IMR-90 (cell line): ENCODE measurements at regions not wholly inside any gene's neighbourhood (a gene's known extent, or its start where the extent isn't known, plus 50 kb on each side); places are given as distances from the start of the nearest gene placed in this dataset.

Experiments
- ATAC-seq: fragments of 200-7000 bp; cut with Tn5 transposase; 2 replicates; pipeline ENCODE4 v1.9.1; 2020; ENCODE audit warnings: low read depth, mild to moderate bottlenecking, moderate library complexity
- BruUV-seq: library from RNA; stranded (reverse); fragments of 400-500 nt; replicated peaks from 2 replicates; lab custom pipeline; 2021; lab: Mats Ljungman, UMichigan
- CTCF ChIA-PET: fragments of 300-600 bp; formaldehyde crosslinking; extraction: SDS; loops from one replicate; lab custom pipeline; 2021; ENCODE audit warnings: antibody characterized with exemption; lab: Yijun Ruan, JAX
- POLR2A ChIA-PET: fragments of 300-600 bp; sonication (Branson Sonifier 250); formaldehyde crosslinking; loops from one replicate; lab custom pipeline; 2022; ENCODE audit warnings: antibody characterized with exemption; ENCODE audit not compliant: unreplicated experiment; lab: Charles Lee
- DNase-seq: peaks from one replicate; pipeline ENCODE4 v3.0.0; 2013
- H2AFZ ChIP-seq: replicated peaks from 2 replicates; pipeline ENCODE3; 2013; ENCODE audit warnings: low read length, mild to moderate bottlenecking; ENCODE audit not compliant: poor library complexity
- H2AK5ac ChIP-seq: 2 replicates; pipeline ENCODE4 v1.6.1; 2013; ENCODE audit warnings: low read depth, low read length, inconsistent platforms
- H2AK9ac ChIP-seq: replicated peaks from 2 replicates; pipeline ENCODE3; 2013; ENCODE audit warnings: mild to moderate bottlenecking, low read depth, low read length, moderate library complexity; ENCODE audit not compliant: poor library complexity
- H2BK120ac ChIP-seq: 2 replicates; pipeline ENCODE4 v1.6.1; 2013; ENCODE audit warnings: low read depth, low read length, inconsistent platforms
- H2BK15ac ChIP-seq: 3 replicates; pipeline ENCODE4 v1.6.1; 2013; ENCODE audit warnings: low read depth, low read length, inconsistent platforms
- H2BK20ac ChIP-seq: 2 replicates; pipeline ENCODE4 v1.6.1; 2013; ENCODE audit warnings: low read depth, mild to moderate bottlenecking, inconsistent platforms, low read length, moderate library complexity
- H2BK5ac ChIP-seq: 2 replicates; pipeline ENCODE4 v1.6.1; 2013; ENCODE audit warnings: mild to moderate bottlenecking, low read depth, low read length, inconsistent platforms; ENCODE audit not compliant: poor library complexity, severe bottlenecking
- H3K14ac ChIP-seq: replicated peaks from 2 replicates; pipeline ENCODE4 v1.6.1; 2013; ENCODE audit warnings: low read depth, low read length, inconsistent platforms
- H3K18ac ChIP-seq: 2 replicates; pipeline ENCODE4 v1.6.1; 2013; ENCODE audit warnings: low read depth, low read length, control low read depth
- H3K23ac ChIP-seq: 2 replicates; pipeline ENCODE4 v1.6.1; 2013; ENCODE audit warnings: low read depth, low read length, inconsistent platforms
- H3K27ac ChIP-seq: 2 replicates; pipeline ENCODE4 v1.5.1; 2013; ENCODE audit warnings: mild to moderate bottlenecking, control low read depth, low read length; ENCODE audit not compliant: insufficient read depth
- H3K27me3 ChIP-seq: 2 replicates; pipeline ENCODE4 v1.6.1; 2013; ENCODE audit warnings: low read length; ENCODE audit not compliant: control insufficient read depth, insufficient read depth
- H3K36me3 ChIP-seq: 2 replicates; pipeline ENCODE4 v1.6.1; 2013; ENCODE audit warnings: low read length, mixed read lengths; ENCODE audit not compliant: control insufficient read depth, insufficient read depth
- H3K4ac ChIP-seq: 2 replicates; pipeline ENCODE4 v1.6.1; 2013; ENCODE audit warnings: low read depth, low read length, inconsistent platforms
- H3K4me1 ChIP-seq: 2 replicates; pipeline ENCODE4 v1.6.1; 2013; ENCODE audit warnings: low read length, mixed read lengths; ENCODE audit not compliant: control insufficient read depth, insufficient read depth
- H3K4me2 ChIP-seq: 2 replicates; pipeline ENCODE4 v1.6.1; 2013; ENCODE audit warnings: low read depth, mild to moderate bottlenecking, control low read depth, low read length, moderate library complexity
- H3K4me3 ChIP-seq: 2 replicates; pipeline ENCODE4 v1.5.1; 2013; ENCODE audit warnings: low read depth, mild to moderate bottlenecking, control low read depth, low read length, moderate library complexity; ENCODE audit not compliant: insufficient read depth
- H3K56ac ChIP-seq: 2 replicates; pipeline ENCODE4 v1.6.1; 2013; ENCODE audit warnings: low read length, inconsistent platforms; ENCODE audit not compliant: insufficient read depth; ENCODE audit errors: extremely low read depth
- H3K79me1 ChIP-seq, 2 experiments: 2 replicates each; pipeline ENCODE4 v1.6.1; 2013; ENCODE audit warnings: low read length in 2 of 2, inconsistent platforms in 1 of 2, low read depth in 1 of 2
- H3K9ac ChIP-seq: 2 replicates; pipeline ENCODE4 v1.6.1; 2013; ENCODE audit warnings: low read depth, low read length, control low read depth
- H3K9me1 ChIP-seq: 2 replicates; pipeline ENCODE4 v1.6.1; 2013; ENCODE audit warnings: low read length, inconsistent platforms; ENCODE audit not compliant: insufficient read depth
- H3K9me3 ChIP-seq: 2 replicates; pipeline ENCODE4 v1.6.1; 2013; ENCODE audit warnings: low read length; ENCODE audit not compliant: control insufficient read depth, insufficient read depth
- H4K20me1 ChIP-seq: 2 replicates; pipeline ENCODE4 v1.6.1; 2013; ENCODE audit warnings: low read length, inconsistent platforms; ENCODE audit not compliant: insufficient read depth
- H4K5ac ChIP-seq: 2 replicates; pipeline ENCODE4 v1.6.1; 2013; ENCODE audit warnings: mild to moderate bottlenecking, low read depth, low read length, control low read depth
- H4K8ac ChIP-seq, 2 experiments: 2 replicates each; pipeline ENCODE4 v1.6.1; 2013; ENCODE audit warnings: low read depth in 2 of 2, low read length in 2 of 2, control low read depth in 1 of 2, inconsistent platforms in 1 of 2
- H4K91ac ChIP-seq: 2 replicates; pipeline ENCODE4 v1.6.1; 2013; ENCODE audit warnings: low read depth, low read length, inconsistent platforms; ENCODE audit not compliant: insufficient read depth
- BHLHE40 ChIP-seq: fragments of 150-350 bp; IDR thresholded peaks from 2 replicates; pipeline ENCODE4 v1.6.1; 2016; ENCODE audit warnings: mild to moderate bottlenecking, low read depth, low read length
- CEBPB ChIP-seq: IDR thresholded peaks from 2 replicates; pipeline ENCODE4 v1.6.1; 2012; ENCODE audit warnings: low read depth, low read length, improper control_type of control experiment
- CHD1 ChIP-seq: IDR thresholded peaks from 2 replicates; pipeline ENCODE4 v1.6.1; 2012; ENCODE audit warnings: low read depth, low read length, improper control_type of control experiment
- ELK1 ChIP-seq: fragments of 150-350 bp; IDR thresholded peaks from 2 replicates; pipeline ENCODE4 v1.6.1; 2016; ENCODE audit warnings: low read depth, mild to moderate bottlenecking, low read length, moderate library complexity, borderline replicate concordance
- FOS ChIP-seq: fragments of 150-350 bp; IDR thresholded peaks from 2 replicates; pipeline ENCODE4 v1.6.1; 2016; ENCODE audit warnings: low read depth, low read length
- MAZ ChIP-seq: IDR thresholded peaks from 2 replicates; pipeline ENCODE4 v1.6.1; 2012; ENCODE audit warnings: low read depth, mild to moderate bottlenecking, low read length, improper control_type of control experiment, moderate library complexity, borderline replicate concordance
- MXI1 ChIP-seq: IDR thresholded peaks from 2 replicates; pipeline ENCODE4 v1.6.1; 2012; ENCODE audit warnings: low read depth, mild to moderate bottlenecking, low read length, moderate library complexity, borderline replicate concordance
- POLR2A ChIP-seq: IDR thresholded peaks from 2 replicates; pipeline ENCODE4 v1.6.1; 2012; ENCODE audit warnings: mild to moderate bottlenecking, low read depth, low read length
- RAD21 ChIP-seq: IDR thresholded peaks from 2 replicates; pipeline ENCODE4 v1.6.1; 2012; ENCODE audit warnings: low read length, improper control_type of control experiment
- RFX5 ChIP-seq: IDR thresholded peaks from 2 replicates; pipeline ENCODE4 v1.8.0; 2012; ENCODE audit warnings: low read depth, mild to moderate bottlenecking, low read length, moderate library complexity
- WGBS, 2 experiments: methylation state at CpG; one replicate each; pipeline versions ENCODE4 v1.1.5 to v1.1.7; 2013; ENCODE audit warnings: missing lambda C conversion rate in 2 of 2; ENCODE audit not compliant: insufficient read length in 1 of 2; ENCODE audit errors: extremely low coverage in 2 of 2; 5-methylcytosine and 5-hydroxymethylcytosine counted together
- dilution Hi-C: fragments of 300-500 bp; cut with HindIII; formaldehyde crosslinking; loops from one replicate; pipeline ENCODE4 v1.14.3; 2018; ENCODE audit warnings: low sequenced_read_pairs; ENCODE audit not compliant: unreplicated experiment
- in situ Hi-C: fragments of 300-500 bp; cut with MboI; formaldehyde crosslinking; loops from 3 replicates; pipeline ENCODE4 v1.14.3; 2019; ENCODE audit warnings: low sequenced_read_pairs, inconsistent platforms, mixed read lengths
- intact Hi-C: fragments of 100-400 bp; cut with micrococcal nuclease; formaldehyde crosslinking; loops from 2 replicates; pipeline ENCODE4 v1.10.0; 2022
- TF ChIP-seq, protein P1 (sequence below): conservative IDR thresholded peaks from 2 replicates; pipeline ENCODE4 v1.5.1; 2012; ENCODE audit warnings: mild to moderate bottlenecking, low read depth, low read length, improper control_type of control experiment
- TF ChIP-seq, protein P2 (sequence below): fragments of 150-350 bp; IDR thresholded peaks from 2 replicates; pipeline ENCODE4 v1.6.1; 2017; ENCODE audit warnings: mild to moderate bottlenecking, antibody characterized with exemption, low read length, low read depth

- Histone ChIP-seq H3K4me3 (no peak overlapping the region), H4K8ac (no peak overlapping the region), H3K27ac (no peak overlapping the region), H2BK120ac (no peak overlapping the region), H3K27me3 (no peaks in the 10 kb centered on the region), H2AK5ac (no peak overlapping the region), H3K36me3 (no peaks in the 10 kb centered on the region), H3K4ac (no peak overlapping the region), H3K9me3 (no peaks in the 10 kb centered on the region), H3K56ac (no peak overlapping the region), H3K18ac (no peak overlapping the region), H3K4me1 (no peaks in the 10 kb centered on the region), H2AFZ (no peak overlapping the region), H3K9ac (no peak overlapping the region), H3K4me2 (no peak overlapping the region), H2BK20ac (no peak overlapping the region), H2BK5ac (no peak overlapping the region), H4K5ac (no peak overlapping the region), H3K23ac (no peak overlapping the region), H3K79me1 (no peaks in the 10 kb centered on the region), H3K9me1 (no peaks in the 10 kb centered on the region), H4K20me1 (no peaks in the 10 kb centered on the region), H2AK9ac (no peak overlapping the region), H2BK15ac (no peak overlapping the region), H3K14ac (no peak overlapping the region), H4K91ac (no peak overlapping the region)
- ATAC-seq (no peak), DNase-seq (no peak)
- POLR2A ChIA-PET = no interaction called here
- TF ChIP-seq ELK1 = no peak
- TF ChIP-seq POLR2A = no peak
- no peak for TF ChIP-seq RFX5
- TF ChIP-seq FOS = no peak
- TF ChIP-seq, protein P1, sequence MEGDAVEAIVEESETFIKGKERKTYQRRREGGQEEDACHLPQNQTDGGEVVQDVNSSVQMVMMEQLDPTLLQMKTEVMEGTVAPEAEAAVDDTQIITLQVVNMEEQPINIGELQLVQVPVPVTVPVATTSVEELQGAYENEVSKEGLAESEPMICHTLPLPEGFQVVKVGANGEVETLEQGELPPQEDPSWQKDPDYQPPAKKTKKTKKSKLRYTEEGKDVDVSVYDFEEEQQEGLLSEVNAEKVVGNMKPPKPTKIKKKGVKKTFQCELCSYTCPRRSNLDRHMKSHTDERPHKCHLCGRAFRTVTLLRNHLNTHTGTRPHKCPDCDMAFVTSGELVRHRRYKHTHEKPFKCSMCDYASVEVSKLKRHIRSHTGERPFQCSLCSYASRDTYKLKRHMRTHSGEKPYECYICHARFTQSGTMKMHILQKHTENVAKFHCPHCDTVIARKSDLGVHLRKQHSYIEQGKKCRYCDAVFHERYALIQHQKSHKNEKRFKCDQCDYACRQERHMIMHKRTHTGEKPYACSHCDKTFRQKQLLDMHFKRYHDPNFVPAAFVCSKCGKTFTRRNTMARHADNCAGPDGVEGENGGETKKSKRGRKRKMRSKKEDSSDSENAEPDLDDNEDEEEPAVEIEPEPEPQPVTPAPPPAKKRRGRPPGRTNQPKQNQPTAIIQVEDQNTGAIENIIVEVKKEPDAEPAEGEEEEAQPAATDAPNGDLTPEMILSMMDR = no peak
- no peak for TF ChIP-seq MXI1
- TF ChIP-seq, protein P2, sequence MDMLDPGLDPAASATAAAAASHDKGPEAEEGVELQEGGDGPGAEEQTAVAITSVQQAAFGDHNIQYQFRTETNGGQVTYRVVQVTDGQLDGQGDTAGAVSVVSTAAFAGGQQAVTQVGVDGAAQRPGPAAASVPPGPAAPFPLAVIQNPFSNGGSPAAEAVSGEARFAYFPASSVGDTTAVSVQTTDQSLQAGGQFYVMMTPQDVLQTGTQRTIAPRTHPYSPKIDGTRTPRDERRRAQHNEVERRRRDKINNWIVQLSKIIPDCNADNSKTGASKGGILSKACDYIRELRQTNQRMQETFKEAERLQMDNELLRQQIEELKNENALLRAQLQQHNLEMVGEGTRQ = no peak
- TF ChIP-seq RAD21 = no peak
- TF ChIP-seq CHD1 = no peak
- no peak for TF ChIP-seq BHLHE40
- no peak for TF ChIP-seq CEBPB
- no peak for TF ChIP-seq MAZ
- dilution Hi-C loops (no loop called here), intact Hi-C loops (no loop called here), in situ Hi-C loops (no loop called here)
- BruUV-seq = no TSS peak
- WGBS, 2 experiments = no CpG with 5 or more reads among the region's 3 CpGs
- CTCF ChIA-PET = no interaction called here
These were observed 275.6 kb downstream of the SMARCA1 start for GRCh38 chrX:129247642-129248041.
